Astrocyte of the spinal cord (primary cell): ENCODE measurements at regions not wholly inside any gene's neighbourhood (a gene's known extent, or its start where the extent isn't known, plus 50 kb on each side); places are given as distances from the start of the nearest gene placed in this dataset.

Experiments
- DNase-seq: peaks from one replicate; pipeline ENCODE4 v3.0.0; 2011; ENCODE audit warnings: low read depth, low spot score
- H3K4me3 ChIP-seq: 2 replicates; pipeline ENCODE4 v1.5.1; 2011; ENCODE audit warnings: low read depth, mild to moderate bottlenecking, low read length, moderate library complexity
- in situ Hi-C: cut with HindIII; loops from 2 replicates; pipeline ENCODE4 v1.10.0; 2017; ENCODE audit warnings: low sequenced_read_pairs
- TF ChIP-seq, protein P1 (sequence below): IDR thresholded peaks from 2 replicates; pipeline ENCODE4 v1.5.1; 2012; ENCODE audit warnings: low read depth, mild to moderate bottlenecking, low read length, inconsistent platforms

DNA sequence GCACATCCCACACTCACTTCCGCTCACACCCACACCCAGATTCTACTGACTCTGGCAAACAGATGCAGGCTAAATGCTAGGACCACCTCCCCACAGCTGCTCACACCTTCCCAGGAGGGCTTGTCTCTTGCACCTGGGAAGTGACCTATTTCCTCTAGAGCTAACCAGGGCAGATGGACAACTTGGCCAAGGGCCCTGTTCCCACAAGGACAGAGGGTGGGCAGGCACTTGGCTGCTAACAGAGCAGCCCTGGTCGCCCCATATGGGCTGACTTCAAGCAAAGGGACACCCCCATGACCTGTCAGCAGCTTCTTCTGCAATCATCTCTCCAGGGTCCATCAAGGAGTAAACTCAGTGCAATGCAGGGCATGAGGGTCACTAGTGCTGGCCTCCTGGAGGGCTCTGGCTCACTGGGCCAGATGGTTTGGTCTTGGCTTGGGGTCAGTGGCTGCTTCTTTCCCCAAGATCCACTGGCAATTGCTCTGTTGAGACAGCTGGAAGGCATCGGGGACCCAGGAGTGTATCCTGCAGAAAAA, 641.5 kb downstream of the PLPP3 start:
- no peak overlapping the region for H3K4me3 ChIP-seq
- DNase-seq, result no peak
- in situ Hi-C loops, result no loop called here
- TF ChIP-seq, protein P1, sequence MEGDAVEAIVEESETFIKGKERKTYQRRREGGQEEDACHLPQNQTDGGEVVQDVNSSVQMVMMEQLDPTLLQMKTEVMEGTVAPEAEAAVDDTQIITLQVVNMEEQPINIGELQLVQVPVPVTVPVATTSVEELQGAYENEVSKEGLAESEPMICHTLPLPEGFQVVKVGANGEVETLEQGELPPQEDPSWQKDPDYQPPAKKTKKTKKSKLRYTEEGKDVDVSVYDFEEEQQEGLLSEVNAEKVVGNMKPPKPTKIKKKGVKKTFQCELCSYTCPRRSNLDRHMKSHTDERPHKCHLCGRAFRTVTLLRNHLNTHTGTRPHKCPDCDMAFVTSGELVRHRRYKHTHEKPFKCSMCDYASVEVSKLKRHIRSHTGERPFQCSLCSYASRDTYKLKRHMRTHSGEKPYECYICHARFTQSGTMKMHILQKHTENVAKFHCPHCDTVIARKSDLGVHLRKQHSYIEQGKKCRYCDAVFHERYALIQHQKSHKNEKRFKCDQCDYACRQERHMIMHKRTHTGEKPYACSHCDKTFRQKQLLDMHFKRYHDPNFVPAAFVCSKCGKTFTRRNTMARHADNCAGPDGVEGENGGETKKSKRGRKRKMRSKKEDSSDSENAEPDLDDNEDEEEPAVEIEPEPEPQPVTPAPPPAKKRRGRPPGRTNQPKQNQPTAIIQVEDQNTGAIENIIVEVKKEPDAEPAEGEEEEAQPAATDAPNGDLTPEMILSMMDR, result no peak

DNA sequence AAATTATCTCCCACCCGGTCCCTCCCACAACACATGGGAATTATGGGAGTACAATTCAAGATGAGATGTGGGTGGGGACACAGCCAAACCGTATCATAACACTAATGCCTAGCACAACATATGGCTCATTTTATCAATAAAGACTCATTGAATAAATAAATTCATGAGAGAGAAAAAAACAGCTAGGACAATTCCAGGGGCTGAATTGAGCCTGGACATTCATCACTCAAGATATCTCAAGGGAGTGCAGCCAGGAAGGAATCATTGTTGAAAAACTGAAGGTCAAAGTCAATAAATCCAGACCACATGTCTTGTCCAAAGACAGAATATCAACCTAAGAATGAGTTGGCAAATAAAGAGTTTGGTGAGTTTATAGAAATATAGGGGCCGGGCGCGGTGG, 644.1 kb downstream of the PLPP3 start:
- no peak for DNase-seq
- H3K4me3 ChIP-seq, result no peak overlapping the region
- in situ Hi-C loops, result no loop called here
- TF ChIP-seq, protein P1, result no peak

DNA sequence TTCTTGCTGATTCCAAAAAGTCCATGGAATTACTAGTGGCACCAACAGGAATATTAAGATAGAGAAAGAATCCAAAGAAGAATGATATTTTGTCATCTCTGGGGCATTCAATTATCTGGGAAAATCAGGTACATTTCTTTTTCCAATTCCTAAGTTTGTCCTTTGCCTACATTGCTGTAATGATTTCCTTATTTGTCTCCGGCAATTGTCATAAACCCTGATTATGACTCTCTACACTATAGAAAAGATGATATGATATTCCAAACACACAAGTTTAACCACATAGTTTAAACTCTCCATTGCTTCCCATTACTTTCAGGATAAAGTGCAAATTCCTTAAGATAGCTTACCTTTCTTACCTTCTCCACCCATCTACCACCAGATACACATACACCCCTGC, 647.0 kb downstream of the PLPP3 start:
- in situ Hi-C loops, result no loop called here
- H3K4me3 ChIP-seq, result no peak overlapping the region
- DNase-seq, result no peak
- TF ChIP-seq, protein P1, result no peak

DNA sequence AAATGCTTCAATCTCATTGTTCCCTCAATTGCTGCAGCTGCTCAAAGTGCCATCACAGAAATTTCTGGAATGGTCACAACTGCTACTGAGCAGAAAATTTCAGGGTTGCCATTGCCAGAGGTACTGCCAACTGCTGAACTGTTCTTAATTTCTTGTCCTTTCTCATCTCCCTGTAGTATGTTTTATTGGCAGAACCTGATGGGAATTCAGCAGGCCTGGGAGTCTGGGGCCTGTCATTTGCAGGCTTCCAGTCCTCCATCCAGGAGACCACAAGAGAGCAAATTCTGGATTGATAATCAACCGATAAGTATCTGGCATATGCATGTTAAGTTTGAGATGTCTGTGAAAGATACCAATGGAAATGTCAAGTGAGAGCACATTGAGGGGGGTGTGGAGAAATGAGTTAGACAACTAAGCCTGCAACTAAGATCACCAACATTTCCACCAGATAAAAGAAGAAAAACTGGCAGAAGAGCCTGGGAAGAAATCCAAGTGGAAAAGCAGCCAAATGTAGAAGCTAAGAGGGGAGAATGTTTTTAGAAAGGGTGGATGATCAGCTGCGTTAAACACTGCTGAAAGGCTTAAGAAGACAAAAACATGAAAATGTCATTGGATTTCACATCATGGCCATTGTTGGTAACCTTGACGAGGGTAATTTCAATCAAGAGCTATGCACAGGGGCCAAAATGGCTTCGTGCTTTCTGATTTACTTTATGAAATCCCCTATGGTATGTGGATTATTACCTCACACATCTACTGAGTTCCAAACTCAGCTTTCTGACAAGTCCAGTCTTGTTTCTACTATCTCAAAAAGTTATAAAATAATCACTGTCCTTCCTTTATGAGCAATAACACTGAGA, 648.1 kb downstream of the PLPP3 start:
- TF ChIP-seq, protein P1, result no peak
- no peak overlapping the region for H3K4me3 ChIP-seq
- in situ Hi-C loops, result no loop called here
- peak; percentile 25 for DNase-seq

DNA sequence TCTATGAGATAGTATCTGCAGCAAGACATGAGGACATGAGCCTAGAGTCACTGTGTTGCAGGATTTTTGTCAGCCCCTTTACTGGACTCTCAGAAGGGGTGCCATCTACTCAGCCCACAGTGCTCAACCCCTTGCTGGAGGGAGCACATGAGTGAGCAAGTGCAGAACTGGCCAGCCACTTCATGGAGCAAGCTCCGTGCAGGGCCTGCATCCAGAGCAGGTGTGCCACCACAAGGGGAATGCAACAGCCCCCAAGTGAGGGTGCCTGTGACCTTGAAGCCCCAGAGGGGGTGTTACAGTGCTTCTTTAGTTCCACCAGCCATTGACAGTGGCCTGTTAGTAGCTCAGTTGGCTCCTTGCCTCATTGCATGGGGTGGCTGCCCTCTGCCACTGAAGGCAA, 649.7 kb downstream of the PLPP3 start:
- DNase-seq, result no peak
- in situ Hi-C loops, result no loop called here
- H3K4me3 ChIP-seq, result no peak overlapping the region
- TF ChIP-seq, protein P1, result no peak

DNA sequence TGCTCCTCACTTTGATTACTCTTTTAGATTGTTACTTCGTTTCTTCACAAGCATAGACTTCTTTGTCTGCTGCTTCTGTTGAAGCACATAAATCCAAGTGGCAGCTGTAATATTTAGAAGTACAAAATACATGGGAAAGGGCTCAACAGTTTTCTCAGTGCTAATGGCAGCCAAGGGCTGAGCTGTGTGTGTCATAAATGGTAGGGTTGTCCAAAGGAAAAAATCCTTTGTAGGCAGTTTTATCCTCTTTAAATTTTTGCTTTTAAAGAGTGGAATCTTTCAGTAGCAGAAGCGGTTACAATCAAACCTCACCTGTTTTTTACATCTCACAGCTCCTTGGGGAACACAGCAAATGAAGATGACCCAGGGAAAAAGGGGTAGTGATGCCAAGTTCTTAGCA, 650.8 kb downstream of the PLPP3 start:
- DNase-seq, result no peak
- in situ Hi-C loops, result no loop called here
- no peak overlapping the region for H3K4me3 ChIP-seq
- TF ChIP-seq, protein P1, result no peak
